Liver (tissue), 7 donors: ENCODE measurements at regions not wholly inside any gene's neighbourhood (a gene's known extent, or its start where the extent isn't known, plus 50 kb on each side); places are given as distances from the start of the nearest gene placed in this dataset.

Source experiments
- DNase-seq: peaks from one replicate; pipeline ENCODE4 v3.0.0-alpha.2; 2017; ENCODE audit warnings: low spot score
- H3K27ac ChIP-seq, 2 donors: one replicate each; pipeline ENCODE4 v1.7.0; 2013; ENCODE audit warnings: inconsistent platforms in 2 of 2, low read length in 2 of 2, control low read depth in 1 of 2, low read depth in 1 of 2, mild to moderate bottlenecking in 1 of 2
- H3K27me3 ChIP-seq, 4 donors: one replicate each; pipeline versions ENCODE4 v1.6.1 to v1.7.0; 2013; ENCODE audit warnings: low read length in 3 of 4, inconsistent platforms in 1 of 4, mild to moderate bottlenecking in 1 of 4, moderate library complexity in 1 of 4; ENCODE audit not compliant: control insufficient read depth in 4 of 4, insufficient read depth in 4 of 4
- H3K36me3 ChIP-seq, 4 donors: one replicate each; pipeline versions ENCODE4 v1.6.1 to v1.7.0; 2013; ENCODE audit warnings: low read length in 3 of 4, mild to moderate bottlenecking in 3 of 4, low read depth in 1 of 4, moderate library complexity in 1 of 4; ENCODE audit not compliant: control insufficient read depth in 4 of 4, insufficient read depth in 3 of 4
- H3K4me1 ChIP-seq, 4 donors: one replicate each; pipeline versions ENCODE4 v1.6.1 to v1.7.0; 2013; ENCODE audit warnings: low read length in 3 of 4, mild to moderate bottlenecking in 3 of 4, moderate library complexity in 1 of 4; ENCODE audit not compliant: control insufficient read depth in 4 of 4, insufficient read depth in 4 of 4
- H3K4me3 ChIP-seq, 3 donors: one replicate each; pipeline versions ENCODE4 v1.6.1 to v1.7.0; 2013; ENCODE audit warnings: low read length in 3 of 3, control low read depth in 1 of 3, low read depth in 1 of 3, mild to moderate bottlenecking in 1 of 3
- H3K9ac ChIP-seq, 2 donors: one replicate each; pipeline ENCODE4 v1.7.0; 2013; ENCODE audit warnings: low read length in 2 of 2, mild to moderate bottlenecking in 2 of 2, moderate library complexity in 2 of 2, control low read depth in 1 of 2, low read depth in 1 of 2
- H3K9me3 ChIP-seq, 4 donors: one replicate each; pipeline versions ENCODE4 v1.6.1 to v1.7.0; 2013; ENCODE audit warnings: low read length in 3 of 4; ENCODE audit not compliant: control insufficient read depth in 4 of 4
- ATF3 ChIP-seq: IDR thresholded peaks from 2 replicates; pipeline ENCODE4 v1.6.1; 2016; ENCODE audit warnings: antibody characterized with exemption
- EGR1 ChIP-seq, 2 donors: IDR thresholded peaks; 2 replicates each; pipeline ENCODE4 v1.6.1; 2016 to 2018; ENCODE audit warnings: antibody characterized with exemption in 2 of 2, low read depth in 2 of 2
- FOXA1 ChIP-seq: IDR thresholded peaks from 2 replicates; pipeline ENCODE4 v1.6.1; 2016; ENCODE audit warnings: antibody characterized with exemption
- FOXA2 ChIP-seq: IDR thresholded peaks from 2 replicates; pipeline ENCODE4 v1.6.1; 2016; ENCODE audit warnings: antibody characterized with exemption
- GABPA ChIP-seq, 2 donors: IDR thresholded peaks in 1 of 2; conservative IDR thresholded peaks in 1 of 2; 2 replicates each; pipeline ENCODE4 v1.6.1; 2016; ENCODE audit warnings: antibody characterized with exemption in 2 of 2, mild to moderate bottlenecking in 1 of 2, moderate library complexity in 1 of 2
- HNF4A ChIP-seq, 2 donors: conservative IDR thresholded peaks; 2 replicates each; pipeline ENCODE4 v1.6.1; 2016; ENCODE audit warnings: antibody characterized with exemption in 2 of 2, mild to moderate bottlenecking in 2 of 2
- HNF4G ChIP-seq: IDR thresholded peaks from 2 replicates; pipeline ENCODE4 v1.6.1; 2016; ENCODE audit warnings: antibody characterized with exemption
- MAX ChIP-seq: IDR thresholded peaks from 2 replicates; pipeline ENCODE4 v1.6.1; 2016; ENCODE audit warnings: antibody characterized with exemption
- RAD21 ChIP-seq, 2 donors: IDR thresholded peaks; 2 replicates each; pipeline ENCODE4 v1.6.1; 2016; ENCODE audit warnings: antibody characterized with exemption in 2 of 2, mild to moderate bottlenecking in 2 of 2
- REST ChIP-seq: IDR thresholded peaks from 2 replicates; pipeline ENCODE4 v1.6.1; 2016; ENCODE audit warnings: antibody characterized with exemption, mild to moderate bottlenecking
- SP1 ChIP-seq: IDR thresholded peaks from 2 replicates; pipeline ENCODE4 v1.6.1; 2018; ENCODE audit warnings: antibody characterized with exemption, mild to moderate bottlenecking
- TAF1 ChIP-seq: conservative IDR thresholded peaks from 2 replicates; pipeline ENCODE4 v1.6.1; 2016; ENCODE audit warnings: antibody characterized with exemption, mild to moderate bottlenecking
- YY1 ChIP-seq: IDR thresholded peaks from 2 replicates; pipeline ENCODE4 v1.6.1; 2016; ENCODE audit warnings: antibody characterized with exemption, mild to moderate bottlenecking
- ZBTB33 ChIP-seq: IDR thresholded peaks from 2 replicates; pipeline ENCODE4 v1.6.1; 2016; ENCODE audit warnings: antibody characterized with exemption
- WGBS: extraction: QIAGEN DNeasy Blood & Tissue Kit; methylation state at CpG from one replicate; pipeline ENCODE4 v1.1.7; 2013; 5-methylcytosine and 5-hydroxymethylcytosine counted together
- donor health status: healthy.
- donor health status: healthy.
- donor health status: healthy.
- donor health status: healthy.

- no peaks in the 10 kb centered on the region for H3K4me1 ChIP-seq
- no peak overlapping the region for H3K4me3 ChIP-seq
- H3K9me3 ChIP-seq: no peaks in the 10 kb centered on the region
- peaks cover 0 to 8% (median 0%) of the 10 kb centered on the region in 4 donors for H3K27me3 ChIP-seq
- DNase-seq: no peak
- H3K27ac ChIP-seq: no peak overlapping the region
- no peak for TF ChIP-seq HNF4A (conservative IDR thresholded peaks at IDR 0.05)
- no peak for TF ChIP-seq EGR1 (IDR thresholded peaks at IDR 0.05; ENCODE audit: low read depth in 2 of 2)
- TF ChIP-seq SP1: no peak
- TF ChIP-seq FOXA1: no peak
- no peak for TF ChIP-seq TAF1
- no peak for TF ChIP-seq GABPA (IDR thresholded peaks at IDR 0.05 in 1 of 2, conservative IDR thresholded peaks at IDR 0.05 in 1 of 2)
- no peak for TF ChIP-seq ATF3
- TF ChIP-seq HNF4G: no peak
- no peak for TF ChIP-seq REST
- H3K9ac ChIP-seq: no peak overlapping the region
- no peaks in the 10 kb centered on the region for H3K36me3 ChIP-seq
- WGBS: 63% methylated on average over 6 of the region's 6 CpGs
These were observed 142.1 kb upstream of the VSTM2B start for GRCh38 chr19:29383696-29384095.

- DNase-seq: no peak
- WGBS: 56% methylated on average over 8 of the region's 8 CpGs
- TF ChIP-seq FOXA2 (no peak), RAD21 (IDR thresholded peaks at IDR 0.05) (no peak), HNF4A (conservative IDR thresholded peaks at IDR 0.05) (no peak), FOXA1 (no peak), REST (no peak), SP1 (no peak), HNF4G (no peak), YY1 (no peak), ZBTB33 (no peak), ATF3 (no peak), MAX (no peak)
These were observed 141.1 kb upstream of the VSTM2B start for GRCh38 chr19:29384656-29385055.

More at GRCh38 chr19:29384656-29385055, 141.1 kb upstream of the VSTM2B start:
- no peak overlapping the region for H3K9ac ChIP-seq
- H3K9me3 ChIP-seq: peaks cover 0 to 2% (median under 1%) of the 10 kb centered on the region in 4 donors
- H3K27ac ChIP-seq: no peak overlapping the region
- H3K4me1 ChIP-seq: no peaks in the 10 kb centered on the region
- peaks cover 0 to 7% (median 0%) of the 10 kb centered on the region in 4 donors for H3K27me3 ChIP-seq
- no peak overlapping the region for H3K4me3 ChIP-seq
- H3K36me3 ChIP-seq: no peaks in the 10 kb centered on the region
